B cell (primary cell): ENCODE measurements at regions not wholly inside any gene's neighbourhood (a gene's known extent, or its start where the extent isn't known, plus 50 kb on each side); places are given as distances from the start of the nearest gene placed in this dataset.

Source experiments
- EZH2 ChIP-seq: IDR thresholded peaks from 2 replicates; pipeline ENCODE4 v1.6.1; 2012; ENCODE audit warnings: borderline replicate concordance, low read depth, mild to moderate bottlenecking, moderate library complexity, low read length; ENCODE audit not compliant: insufficient read depth, poor library complexity, severe bottlenecking
- TF ChIP-seq, protein P1 (sequence below): fragments of 200-600 bp; IDR thresholded peaks from one replicate; pipeline ENCODE4 v1.8.0; 2022; ENCODE audit warnings: antibody characterized with exemption, mild to moderate bottlenecking

DNA sequence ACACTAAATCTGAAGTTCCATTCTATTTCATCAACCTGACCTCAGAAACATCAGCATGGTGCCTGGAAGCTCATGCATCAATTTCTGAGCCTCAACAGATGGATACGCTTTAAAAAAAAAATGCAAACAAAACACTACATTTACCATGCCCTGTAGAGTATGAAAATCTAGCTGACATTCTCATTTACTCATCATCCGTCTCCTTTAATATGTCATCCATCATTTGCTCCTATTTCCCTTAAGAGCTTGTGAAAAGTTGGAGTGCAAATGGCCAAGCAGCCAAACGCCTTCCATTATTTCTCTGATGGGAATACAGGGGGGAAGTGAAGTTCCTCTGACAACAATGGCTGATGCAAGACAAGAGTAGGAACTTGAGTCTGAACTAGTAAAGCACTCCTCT is 295.0 kb downstream of the TGFB2 start:
- TF ChIP-seq, protein P1, sequence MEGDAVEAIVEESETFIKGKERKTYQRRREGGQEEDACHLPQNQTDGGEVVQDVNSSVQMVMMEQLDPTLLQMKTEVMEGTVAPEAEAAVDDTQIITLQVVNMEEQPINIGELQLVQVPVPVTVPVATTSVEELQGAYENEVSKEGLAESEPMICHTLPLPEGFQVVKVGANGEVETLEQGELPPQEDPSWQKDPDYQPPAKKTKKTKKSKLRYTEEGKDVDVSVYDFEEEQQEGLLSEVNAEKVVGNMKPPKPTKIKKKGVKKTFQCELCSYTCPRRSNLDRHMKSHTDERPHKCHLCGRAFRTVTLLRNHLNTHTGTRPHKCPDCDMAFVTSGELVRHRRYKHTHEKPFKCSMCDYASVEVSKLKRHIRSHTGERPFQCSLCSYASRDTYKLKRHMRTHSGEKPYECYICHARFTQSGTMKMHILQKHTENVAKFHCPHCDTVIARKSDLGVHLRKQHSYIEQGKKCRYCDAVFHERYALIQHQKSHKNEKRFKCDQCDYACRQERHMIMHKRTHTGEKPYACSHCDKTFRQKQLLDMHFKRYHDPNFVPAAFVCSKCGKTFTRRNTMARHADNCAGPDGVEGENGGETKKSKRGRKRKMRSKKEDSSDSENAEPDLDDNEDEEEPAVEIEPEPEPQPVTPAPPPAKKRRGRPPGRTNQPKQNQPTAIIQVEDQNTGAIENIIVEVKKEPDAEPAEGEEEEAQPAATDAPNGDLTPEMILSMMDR, result no peak
- no peak for TF ChIP-seq EZH2
